Kasumi-1 (cell line): ENCODE measurements at regions not wholly inside any gene's neighbourhood (a gene's known extent, or its start where the extent isn't known, plus 50 kb on each side); places are given as distances from the start of the nearest gene placed in this dataset.

Experiments used
- DNase-seq, 2 experiments: peaks; one replicate each; lab custom pipeline; 2025; lab: John Stamatoyannopoulos, UW

DNA sequence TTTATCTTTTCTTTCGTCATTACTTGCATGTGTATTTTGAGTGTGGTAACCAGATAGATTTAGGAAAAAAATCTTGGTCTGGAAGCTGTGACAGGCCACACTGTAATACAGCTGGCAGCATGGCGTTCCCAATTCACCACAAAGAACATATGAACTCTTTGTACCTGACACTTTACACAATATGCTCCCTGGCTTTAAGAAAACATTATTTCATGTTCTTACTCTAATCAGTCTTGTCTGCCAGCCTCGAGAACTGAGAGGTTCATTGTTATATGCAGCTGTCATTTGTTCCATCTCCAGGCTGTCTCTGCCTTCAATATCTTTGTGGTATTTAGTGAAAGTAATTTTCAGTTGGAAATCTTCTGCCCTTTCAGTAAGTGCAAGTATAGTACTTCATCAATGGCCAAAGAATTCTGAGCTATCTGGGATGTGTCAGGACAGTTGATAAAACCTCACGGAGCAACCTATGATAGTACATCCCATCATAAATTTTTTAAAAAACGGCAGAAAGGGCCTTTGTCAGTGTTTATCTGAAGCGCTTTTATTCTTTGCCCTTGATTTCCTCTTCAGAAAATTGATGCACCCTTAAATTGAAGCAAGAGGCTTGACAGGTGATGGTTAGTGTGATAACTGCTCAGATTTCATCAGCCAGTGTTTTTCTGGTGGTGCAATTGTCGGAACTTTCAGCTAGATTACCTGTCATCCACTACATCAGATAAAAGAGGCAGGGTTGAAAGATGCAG lies 146.3 kb upstream of the SP8 start:
- no peak for DNase-seq

DNA sequence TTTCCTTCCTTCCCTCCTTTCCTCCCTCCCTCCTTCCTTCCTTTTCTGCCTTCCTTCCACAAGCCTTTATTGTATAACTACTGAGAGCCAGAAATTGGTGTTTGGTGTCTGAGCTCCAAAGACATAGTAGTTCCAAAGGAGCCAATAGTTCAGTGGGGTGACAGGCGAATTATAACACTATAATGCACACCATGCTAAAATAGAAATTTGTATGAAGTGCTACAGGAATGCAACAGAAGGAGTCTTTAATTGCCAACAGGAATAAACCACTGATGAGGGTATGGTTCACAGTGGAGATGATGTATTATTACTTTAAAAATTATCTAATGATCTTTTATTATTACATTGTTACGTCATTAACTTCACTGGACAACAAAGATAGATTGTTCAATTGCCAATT lies 158.8 kb upstream of the SP8 start:
- no peak for DNase-seq

DNA sequence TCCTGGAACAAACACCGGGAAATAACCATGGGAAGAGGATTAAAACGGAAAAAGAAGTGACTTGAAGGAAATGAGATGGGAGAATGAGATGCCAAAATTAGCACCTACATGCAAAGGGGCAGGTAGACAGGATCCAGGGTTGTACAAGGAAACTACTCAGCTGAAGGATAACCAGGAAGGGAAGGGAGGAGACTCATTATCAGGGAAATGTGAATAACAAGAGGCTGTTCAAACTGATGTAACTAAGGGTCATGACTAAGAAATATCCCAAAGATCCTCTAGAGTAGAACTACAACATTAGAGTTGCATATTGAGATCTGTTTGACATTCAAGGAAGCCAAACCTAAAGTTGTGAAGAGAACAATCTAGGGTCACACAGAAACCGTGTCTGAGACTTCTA lies 166.2 kb upstream of the SP8 start:
- no peak for DNase-seq

DNA sequence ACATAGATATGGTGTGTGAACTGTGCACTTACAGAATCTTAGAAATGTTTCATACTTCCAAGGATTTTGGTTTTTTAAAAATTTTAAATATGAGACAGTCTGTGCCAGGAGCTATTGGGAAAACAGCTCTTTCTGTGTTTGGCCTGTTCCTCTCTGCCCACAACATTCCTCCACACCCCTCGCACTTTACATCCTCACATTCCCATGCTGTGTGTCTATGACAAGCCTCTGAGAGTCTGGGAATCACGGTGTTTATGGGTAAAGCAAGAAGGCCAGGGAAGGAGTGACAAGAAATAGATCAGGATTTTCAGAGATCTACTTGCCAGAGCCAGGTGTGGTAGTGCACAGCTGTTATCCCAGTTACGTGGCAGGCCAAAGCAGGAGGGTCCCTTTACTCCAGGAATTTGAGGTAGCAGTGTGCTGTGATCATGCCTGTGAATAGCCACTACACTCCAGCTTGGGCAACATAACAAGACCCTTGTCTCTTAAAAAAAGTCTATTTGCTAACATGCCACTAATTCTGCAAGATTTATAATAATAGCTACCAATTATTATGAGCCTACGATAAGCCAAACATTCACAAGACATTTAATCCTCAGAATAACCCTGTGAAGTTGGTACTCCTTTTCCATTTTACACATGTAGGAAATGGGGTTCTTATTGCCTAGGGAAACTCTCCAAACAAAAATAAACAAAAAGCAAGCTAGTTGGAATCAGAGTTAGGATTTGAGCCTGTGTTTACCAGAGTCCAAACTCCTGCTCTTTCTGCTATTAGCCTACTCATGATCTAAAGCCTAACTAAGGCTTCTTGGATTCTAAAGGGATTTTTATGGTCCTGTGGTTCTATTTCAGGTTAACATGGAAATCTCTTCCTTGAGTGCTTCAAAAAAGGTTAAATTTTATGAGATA lies 168.3 kb upstream of the SP8 start:
- DNase-seq, result no peak

DNA sequence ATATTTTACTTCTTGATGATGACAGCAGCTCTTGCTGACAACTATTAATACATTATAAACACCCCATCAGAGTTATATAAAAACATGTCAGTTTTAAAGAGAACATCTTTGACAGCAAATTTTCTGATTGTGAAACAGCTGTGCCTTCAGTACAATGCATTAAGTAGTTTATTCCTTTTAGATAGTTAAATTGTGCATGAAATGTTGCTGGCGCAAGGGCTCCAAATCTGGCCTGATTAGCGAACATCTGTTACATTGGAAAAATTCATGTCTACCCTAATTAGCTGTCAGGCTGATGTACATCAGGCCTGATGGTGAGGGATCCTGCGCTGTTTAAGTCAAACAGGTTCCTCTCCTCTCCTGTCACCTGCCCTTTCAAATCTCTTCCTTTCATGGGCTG lies 171.9 kb upstream of the SP8 start:
- no peak for DNase-seq

DNA sequence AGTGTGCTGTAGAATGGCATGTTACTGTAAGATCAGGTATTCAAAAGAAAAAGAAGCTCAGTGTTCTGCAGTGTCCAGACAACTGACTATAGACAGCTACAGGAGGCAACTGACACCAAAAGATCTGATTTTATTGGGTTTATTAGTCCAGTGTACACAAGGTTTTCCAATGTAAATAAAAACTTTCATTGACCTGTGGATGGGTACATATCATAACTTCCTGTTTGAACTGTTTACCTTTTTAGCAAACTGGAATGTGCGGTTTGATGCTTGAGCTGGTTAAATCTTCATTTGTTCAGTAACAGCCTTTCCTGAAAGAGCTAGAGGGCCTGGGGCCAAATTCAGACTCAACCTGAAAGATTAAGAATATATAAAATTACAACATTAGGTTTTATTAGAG lies 172.6 kb upstream of the SP8 start:
- no peak for DNase-seq

DNA sequence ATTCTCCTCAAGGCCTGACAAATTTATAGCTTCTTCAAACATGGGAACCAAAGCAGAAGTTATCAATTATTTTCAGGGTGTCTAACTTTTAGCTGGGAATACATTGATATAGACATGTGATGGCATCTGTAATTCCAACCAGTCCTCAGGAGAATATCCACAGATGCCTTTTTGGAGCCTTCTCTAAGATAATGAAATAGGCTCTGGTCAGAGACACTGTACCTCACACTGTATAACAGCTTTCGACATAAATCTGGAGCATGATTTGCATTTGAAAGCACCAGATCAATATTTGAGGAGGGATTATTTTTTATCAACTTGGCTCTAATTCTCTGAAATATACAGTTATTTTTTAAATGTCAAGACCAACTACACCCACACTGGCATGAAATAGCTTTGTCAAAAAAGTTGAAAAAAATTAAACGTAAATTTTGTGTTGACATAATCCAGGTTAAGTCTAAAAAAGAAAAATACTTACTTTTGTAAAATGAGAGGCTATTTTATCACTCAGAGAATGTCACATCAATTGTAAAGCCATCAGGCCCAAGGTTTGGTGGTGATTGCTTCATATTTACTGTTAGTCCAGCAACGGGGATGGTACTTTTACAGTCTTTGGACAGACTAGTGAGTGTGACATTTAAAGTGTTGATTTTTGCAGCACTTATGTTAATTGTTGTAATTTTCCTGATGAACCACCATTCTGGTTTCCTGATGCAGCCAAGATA lies 177.0 kb upstream of the SP8 start:
- no peak for DNase-seq

DNA sequence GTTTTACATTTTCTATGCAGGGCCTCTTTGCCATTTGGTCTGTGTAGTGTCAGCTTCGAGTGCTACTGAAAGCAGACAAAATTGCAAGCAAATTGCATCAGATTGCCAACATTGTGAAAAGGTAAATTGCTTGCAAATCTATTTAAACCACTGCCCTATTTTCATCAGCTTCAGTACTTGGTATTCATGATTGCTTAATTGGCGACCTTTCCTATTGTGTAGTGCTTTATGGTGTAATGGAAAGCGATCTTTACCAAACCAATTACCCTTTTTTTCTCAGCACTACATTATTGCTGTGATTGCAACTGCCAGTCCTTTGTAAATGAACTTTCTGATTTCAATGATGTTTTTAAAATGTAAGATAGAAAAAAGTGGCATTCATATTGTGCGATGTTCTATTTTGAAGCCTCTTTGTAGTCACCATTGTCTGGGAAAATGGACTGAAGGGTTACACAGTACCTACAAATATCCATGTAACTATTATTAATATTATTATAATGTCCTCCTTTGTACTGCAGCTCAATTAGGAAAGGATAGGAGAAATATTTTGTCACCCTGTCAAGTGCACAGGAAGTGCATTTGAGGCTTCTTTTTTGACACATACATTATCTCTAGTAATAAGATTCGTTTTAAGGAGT lies 177.7 kb upstream of the SP8 start:
- DNase-seq, result no peak

DNA sequence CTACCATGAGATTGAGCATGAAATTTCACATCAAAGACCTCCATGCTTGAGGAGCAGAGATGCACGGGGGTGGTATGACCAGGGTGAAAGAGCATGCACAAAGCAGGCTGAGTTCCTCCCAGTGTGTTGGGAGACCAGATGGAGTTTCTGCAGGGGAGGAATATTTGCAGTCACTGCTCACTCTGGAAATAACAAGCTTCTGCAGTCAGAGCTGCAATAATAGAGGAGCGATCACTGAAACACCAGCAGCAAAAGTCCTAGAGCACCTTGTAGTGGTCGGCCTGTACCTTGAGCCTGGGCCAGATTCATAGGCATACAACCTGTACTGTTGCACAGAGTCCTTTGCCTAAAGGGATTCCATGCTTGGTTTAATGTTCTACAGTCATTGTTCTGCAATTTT lies 184.5 kb upstream of the SP8 start:
- no peak for DNase-seq

DNA sequence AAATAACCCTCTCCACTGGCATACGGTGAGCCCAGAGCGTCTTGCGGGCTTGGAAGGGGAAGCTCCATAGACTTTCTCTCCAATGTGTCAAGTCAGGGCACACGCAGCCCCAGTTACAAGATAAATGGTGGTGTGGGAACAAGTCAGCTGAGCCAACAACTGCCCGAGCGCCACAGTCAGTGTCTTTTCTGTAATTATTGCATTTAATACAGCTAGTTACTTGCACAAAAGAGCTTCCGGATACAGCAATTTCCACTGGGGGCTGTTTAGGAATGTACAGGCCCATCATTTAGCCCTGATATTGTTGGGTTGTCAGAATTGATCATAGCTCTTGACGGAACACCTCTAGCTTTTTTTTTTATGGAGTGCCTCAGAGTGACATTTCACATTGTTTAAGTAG lies 193.5 kb upstream of the SP8 start:
- no peak for DNase-seq

DNA sequence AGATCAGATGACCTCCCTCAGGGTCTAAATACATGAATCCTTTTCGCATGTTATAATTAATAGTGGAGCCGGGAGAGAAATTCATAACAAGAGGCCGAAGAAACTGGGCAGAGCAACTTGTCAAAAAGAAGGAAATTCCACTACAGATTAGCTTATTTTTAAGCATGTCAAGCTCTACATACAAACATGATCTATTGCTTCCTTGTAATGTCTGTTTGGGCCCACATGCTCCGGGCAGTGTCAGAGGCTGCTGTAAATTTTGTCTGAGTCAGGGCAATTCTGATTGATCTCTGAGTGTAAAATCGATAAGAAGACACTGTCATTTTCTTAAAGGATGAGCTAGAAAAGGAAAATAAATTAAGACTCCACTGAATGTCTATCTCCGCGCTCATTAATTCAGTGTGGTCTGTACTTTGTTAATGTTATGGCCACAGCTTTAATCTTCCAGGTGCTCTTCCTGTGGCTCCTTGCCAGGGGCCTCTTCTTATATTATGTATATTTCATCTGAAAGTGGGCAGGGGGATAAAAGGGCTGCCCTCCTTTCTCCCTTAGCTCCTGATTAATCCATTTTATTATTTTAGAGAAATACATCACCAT lies 194.1 kb upstream of the SP8 start:
- DNase-seq, result no peak

DNA sequence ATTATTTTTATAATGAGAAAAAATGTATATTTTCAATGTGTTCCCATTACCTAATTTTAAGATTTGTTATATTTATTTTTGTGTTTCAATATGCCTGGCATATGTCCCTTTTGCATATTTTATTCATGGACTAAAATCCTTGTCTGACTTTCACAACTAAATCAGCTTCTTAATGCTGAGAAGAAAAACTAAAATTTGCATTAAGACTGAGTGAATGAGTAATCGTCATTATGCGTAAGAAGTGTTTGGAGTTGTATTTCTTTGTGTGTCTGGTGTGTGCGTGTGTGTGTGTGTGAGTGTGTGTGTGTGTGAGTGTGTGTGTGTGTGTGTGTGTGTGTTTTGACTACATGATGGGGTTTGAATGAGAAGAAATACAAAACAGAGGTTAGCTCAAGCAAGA lies 201.7 kb upstream of the SP8 start:
- no peak for DNase-seq

DNA sequence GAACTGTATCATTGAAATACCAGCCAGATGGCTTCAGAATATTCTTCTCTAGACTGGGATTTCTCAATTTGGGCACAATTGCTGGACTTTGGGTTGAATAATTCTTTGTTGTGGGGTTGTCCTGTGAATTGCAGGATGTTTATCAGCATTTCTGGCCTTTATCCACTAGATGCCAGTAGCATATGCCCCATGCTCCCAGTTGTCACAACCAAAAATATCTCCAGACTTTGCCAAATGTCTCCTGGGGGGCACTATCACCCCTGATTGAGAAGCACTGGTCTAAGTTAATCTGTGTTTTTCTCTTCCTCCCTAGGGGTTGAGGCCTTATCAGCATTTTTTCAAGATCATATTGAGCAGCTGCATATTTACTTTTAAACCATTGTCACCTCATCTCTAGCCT lies 204.9 kb upstream of the SP8 start:
- DNase-seq, result no peak

DNA sequence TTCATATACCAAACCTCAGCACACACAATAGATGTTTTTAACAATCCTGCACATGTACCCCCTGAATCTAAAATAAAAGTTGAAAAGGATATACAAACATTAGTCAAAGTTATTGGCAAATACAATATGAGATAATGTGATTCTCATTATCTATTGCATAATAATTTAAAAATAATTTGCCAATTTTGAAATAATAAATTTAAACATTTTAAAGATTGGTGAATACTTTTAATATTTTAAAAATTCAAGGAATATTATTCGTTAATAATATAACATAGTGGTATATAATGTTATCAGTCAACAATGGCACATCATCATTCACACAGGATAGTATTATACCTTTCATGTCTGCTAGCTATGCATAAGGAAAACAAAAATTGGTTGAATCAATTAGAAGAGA lies 207.0 kb upstream of the SP8 start:
- no peak for DNase-seq

DNA sequence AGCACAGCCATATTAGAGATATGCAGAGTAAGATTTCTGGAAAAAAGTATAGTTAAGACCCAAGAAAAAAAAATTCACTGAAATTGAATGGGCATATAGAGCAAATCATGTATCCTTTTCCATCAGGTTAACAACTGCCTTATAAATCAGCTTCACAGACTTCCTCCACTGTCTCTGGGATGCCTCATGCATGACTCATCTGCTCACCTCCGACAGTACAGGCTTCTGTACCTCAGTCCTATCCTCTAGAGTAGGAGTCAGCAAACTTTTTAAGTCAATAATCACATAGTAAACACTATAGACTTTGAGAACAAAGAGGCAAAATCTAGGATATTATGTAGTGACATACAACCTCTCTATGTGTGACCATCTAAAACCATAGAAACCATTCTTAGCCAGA lies 211.6 kb upstream of the SP8 start:
- no peak for DNase-seq

DNA sequence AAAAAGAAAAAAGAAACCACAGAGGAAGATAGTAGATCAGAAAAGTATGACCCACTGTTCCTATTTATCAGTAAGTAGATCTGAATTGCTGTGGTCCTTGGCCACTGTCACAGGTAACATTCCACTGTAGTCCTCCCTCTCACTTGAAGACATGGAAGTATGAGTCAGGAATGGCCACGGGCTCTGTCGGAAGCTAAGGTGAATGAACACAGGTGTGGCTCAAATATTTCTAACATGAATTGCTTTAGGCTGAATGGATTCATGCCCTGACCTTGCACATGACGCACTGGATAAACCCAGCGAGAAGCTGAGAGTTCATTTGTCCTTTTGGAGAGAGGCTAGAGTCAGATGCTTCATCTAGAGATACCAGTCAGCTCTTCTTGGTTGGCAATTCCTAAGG lies 224.5 kb upstream of the SP8 start:
- DNase-seq, result no peak

DNA sequence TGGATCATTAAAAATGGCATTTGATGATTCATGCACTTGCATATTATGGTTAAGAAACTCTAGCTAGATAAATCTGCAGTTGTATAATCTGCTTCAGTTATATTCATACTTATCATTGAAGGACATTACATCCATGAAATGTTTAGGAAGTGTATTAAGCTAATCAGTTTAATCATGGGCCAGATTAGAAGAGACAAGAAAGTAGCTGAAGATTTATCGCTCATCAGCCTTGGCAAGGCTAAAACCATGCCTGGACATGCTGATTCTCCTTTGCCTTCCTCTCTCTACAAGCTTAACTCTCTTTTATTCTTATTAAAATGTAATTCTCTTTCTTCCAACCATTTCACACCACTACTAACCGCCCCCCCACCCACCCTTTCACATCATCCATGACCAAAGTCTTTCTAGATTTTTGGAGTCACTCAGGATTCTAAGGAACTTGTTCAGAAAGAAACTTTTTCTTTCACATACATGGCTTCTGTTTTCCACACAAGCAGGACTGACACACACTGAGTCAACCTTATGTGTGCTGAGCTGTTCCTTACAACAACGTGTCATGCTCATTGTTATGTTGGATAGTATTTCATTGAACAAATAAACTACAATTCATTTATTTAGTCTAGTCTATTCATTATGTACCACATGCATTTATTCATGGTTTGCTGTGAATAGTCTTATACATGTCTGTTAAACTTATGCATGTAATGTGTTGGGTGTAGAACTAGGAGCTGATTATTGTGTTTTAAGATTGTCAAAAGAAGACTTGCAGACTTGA lies 227.3 kb upstream of the SP8 start:
- no peak for DNase-seq

DNA sequence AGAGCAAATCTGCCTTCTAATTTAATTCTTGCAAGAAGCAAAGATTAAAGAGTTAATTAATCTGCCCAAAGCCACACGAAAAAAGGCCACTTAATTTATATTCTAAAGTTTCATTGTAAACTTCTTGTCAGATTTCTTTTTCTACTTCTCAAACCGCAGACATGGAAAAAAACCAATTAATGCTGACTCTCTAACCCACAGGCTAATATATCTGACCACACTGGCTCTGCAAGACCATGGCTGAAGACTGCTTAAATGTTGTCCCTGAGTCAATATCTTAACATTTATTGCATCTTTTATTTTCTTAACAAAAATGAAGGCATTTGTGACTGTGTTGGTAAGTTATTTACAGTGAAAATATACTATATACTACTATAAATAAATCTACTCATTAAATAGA lies 234.0 kb upstream of the SP8 start:
- DNase-seq, result no peak

DNA sequence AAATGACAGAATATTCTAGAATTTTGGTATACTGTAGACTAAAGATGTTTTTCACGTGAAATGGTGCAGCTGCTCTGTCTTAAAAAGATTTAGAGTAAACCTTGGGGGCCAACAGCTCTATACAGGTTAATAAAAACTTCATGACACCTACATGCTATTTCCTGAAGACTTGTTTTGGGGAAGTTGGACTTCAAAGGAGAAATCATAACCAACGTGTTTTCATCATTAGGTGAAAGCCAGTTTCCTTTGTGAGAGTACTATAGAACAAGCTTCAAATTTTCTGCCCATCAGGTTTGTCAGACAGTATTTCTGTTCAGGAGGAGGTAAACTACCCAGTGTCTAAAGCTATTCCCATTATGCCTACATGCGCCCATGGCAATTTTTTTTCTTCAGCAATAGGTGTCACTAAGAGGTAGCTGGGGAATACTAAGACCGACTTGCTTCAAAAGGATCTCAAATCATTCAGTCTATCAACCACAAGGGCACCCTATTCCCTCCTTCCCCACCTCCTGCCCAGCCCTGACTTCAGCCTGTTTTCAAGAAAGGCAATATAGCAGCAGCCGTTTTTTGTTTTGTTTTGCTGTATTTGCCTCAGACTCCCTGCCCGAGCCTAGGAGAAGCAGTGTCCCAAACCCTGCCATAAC lies 237.3 kb upstream of the SP8 start:
- DNase-seq, result no peak

DNA sequence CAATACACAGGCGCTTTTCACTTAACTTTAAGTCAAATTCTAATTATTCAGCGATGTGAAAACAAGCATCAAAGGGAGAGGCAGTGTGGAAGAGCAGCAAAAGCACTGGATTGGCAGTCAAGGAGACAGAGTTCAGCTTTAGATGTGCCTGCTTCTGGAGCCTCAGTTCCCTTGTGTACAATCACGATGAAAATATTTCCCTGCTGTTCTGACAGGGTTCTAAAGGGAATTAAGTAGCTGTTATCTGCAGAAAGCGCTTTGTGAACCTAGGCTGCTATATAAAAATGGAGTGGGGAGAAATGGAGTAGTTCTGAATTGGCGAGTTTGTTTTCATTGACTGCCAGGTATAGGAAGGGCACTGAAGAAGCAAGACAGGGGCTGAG lies 237.8 kb upstream of the SP8 start:
- DNase-seq, result no peak

DNA sequence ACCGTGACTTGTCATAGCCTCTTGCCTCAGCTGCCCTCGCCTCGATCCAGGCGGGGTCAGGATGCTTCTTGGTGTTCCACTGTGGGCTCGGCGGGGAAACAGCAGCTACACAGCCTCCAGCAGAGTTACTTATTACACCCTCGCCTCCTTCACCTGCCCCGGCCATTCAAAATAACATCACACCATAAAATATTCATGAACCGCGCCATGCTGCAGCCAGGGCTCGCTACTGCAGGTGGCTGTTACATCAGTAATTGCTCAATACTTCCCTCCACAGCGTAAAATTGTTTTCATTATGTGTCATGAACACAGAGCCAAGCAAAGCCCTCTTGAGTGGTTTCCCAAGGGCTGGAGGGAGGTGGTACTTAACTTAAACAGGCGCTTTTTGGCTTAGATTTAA lies 241.5 kb upstream of the SP8 start:
- DNase-seq, result no peak
